ENCODE measurements at regions not wholly inside any gene's neighbourhood (a gene's known extent, or its start where the extent isn't known, plus 50 kb on each side); places are given as distances from the start of the nearest gene placed in this dataset.

DNA sequence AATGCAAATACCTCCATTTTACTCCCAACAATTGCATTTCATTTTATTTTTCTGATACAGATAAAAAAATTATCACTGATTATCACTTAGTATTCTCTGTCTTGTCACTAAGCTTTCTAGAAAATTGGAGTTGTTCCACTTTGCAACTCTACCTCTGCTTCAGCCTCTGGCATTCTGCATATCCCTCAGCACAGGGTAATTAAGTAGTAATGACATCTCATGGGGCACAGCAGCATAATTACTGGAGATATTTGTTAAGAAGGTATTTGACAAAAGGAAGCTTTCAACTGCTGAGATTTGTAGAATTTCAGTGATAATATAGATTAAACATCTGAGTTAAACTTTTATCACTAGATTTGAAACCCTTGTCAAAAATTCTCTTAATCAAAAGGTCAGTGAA is 446.2 kb downstream of the HTR1A start:
- peaks cover 0 to 2% of the 10 kb centered on the region in 2 experiments; a peak in 3 of 5 replicates for H3K9me3 Mint-ChIP-seq

More for the DNA sequence above, 446.2 kb downstream of the HTR1A start:
- Histone ChIP-seq H3K79me2 (ENCODE audit: insufficient read depth, low read length) (no peaks in the 10 kb centered on the region), H4K91ac (ENCODE audit: insufficient read length, low read depth, low read length) (no peak overlapping the region), H3K23me2 (ENCODE audit: insufficient read length, low read depth, low read length, poor library complexity, severe bottlenecking) (no peaks in the 10 kb centered on the region), H2BK15ac (ENCODE audit: low read depth, low read length) (no peak overlapping the region), H2BK20ac (ENCODE audit: low read depth, low read length, poor library complexity, severe bottlenecking) (no peak overlapping the region), H3K23ac (ENCODE audit: insufficient read length, low read depth, low read length) (no peak overlapping the region), H3K56ac (ENCODE audit: insufficient read length, low read depth, low read length) (no peak overlapping the region), H3K79me1 (ENCODE audit: insufficient read depth, low read depth, low read length, poor library complexity, severe bottlenecking) (no peaks in the 10 kb centered on the region), H3K4me1 (ENCODE audit: insufficient read depth, low read length) (no peaks in the 10 kb centered on the region), H2AFZ (ENCODE audit: low read length) (no peak overlapping the region), H3K4me2 (ENCODE audit: insufficient read depth, insufficient read length, low read length) (no peak overlapping the region), H2BK120ac (ENCODE audit: low read depth, low read length, poor library complexity, severe bottlenecking) (no peak overlapping the region), H4K20me1 (ENCODE audit: control insufficient read depth, insufficient read depth, insufficient read length) (no peaks in the 10 kb centered on the region), H3T11ph (ENCODE audit: low read length) (no peak overlapping the region), H2BK12ac (ENCODE audit: insufficient read length, low read depth, low read length) (no peak overlapping the region), H3K18ac (ENCODE audit: insufficient read length, low read depth, low read length) (no peak overlapping the region), H4K8ac (replicated peaks; ENCODE audit: insufficient read length, low read depth, low read length) (no peak overlapping the region), H3K4ac (ENCODE audit: low read depth, low read length) (no peak overlapping the region), H3K27me3 (ENCODE audit: insufficient read depth, low read length) (no peaks in the 10 kb centered on the region), H2AK5ac (ENCODE audit: insufficient read length, low read length) (no peak overlapping the region), H3K14ac (ENCODE audit: insufficient read depth, low read length) (no peak overlapping the region), H3K27ac (ENCODE audit: insufficient read length, low read depth, low read length) (no peak overlapping the region), H3K9me3 (ENCODE audit: control insufficient read depth, low read depth, low read length) (no peaks in the 10 kb centered on the region), H3K9ac (ENCODE audit: extremely low read depth, insufficient read length, low read length) (no peak overlapping the region), H4K5ac (ENCODE audit: insufficient read length, low read depth, low read length) (no peak overlapping the region), H2BK5ac (ENCODE audit: insufficient read length, low read length) (no peak overlapping the region)
- H3K27me3 Mint-ChIP-seq (ENCODE audit: low read depth): no peaks in the 10 kb centered on the region
- TF ChIP-seq, protein P1, sequence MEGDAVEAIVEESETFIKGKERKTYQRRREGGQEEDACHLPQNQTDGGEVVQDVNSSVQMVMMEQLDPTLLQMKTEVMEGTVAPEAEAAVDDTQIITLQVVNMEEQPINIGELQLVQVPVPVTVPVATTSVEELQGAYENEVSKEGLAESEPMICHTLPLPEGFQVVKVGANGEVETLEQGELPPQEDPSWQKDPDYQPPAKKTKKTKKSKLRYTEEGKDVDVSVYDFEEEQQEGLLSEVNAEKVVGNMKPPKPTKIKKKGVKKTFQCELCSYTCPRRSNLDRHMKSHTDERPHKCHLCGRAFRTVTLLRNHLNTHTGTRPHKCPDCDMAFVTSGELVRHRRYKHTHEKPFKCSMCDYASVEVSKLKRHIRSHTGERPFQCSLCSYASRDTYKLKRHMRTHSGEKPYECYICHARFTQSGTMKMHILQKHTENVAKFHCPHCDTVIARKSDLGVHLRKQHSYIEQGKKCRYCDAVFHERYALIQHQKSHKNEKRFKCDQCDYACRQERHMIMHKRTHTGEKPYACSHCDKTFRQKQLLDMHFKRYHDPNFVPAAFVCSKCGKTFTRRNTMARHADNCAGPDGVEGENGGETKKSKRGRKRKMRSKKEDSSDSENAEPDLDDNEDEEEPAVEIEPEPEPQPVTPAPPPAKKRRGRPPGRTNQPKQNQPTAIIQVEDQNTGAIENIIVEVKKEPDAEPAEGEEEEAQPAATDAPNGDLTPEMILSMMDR (conservative IDR thresholded peaks at IDR 0.05): no peak
- DNase-seq: no peak
- H3K36me3 Mint-ChIP-seq (ENCODE audit: insufficient read depth in 1 of 3, low read depth in 3 of 3): no peaks in the 10 kb centered on the region; a peak in 1 of 7 replicates
- no peak overlapping the region for H3K27ac Mint-ChIP-seq
- no peak overlapping the region for H3K4me3 Mint-ChIP-seq
- no peaks in the 10 kb centered on the region for H3K4me1 Mint-ChIP-seq

All from H9 (cell line).